Liver (tissue), 8 donors: ENCODE measurements at regions not wholly inside any gene's neighbourhood (a gene's known extent, or its start where the extent isn't known, plus 50 kb on each side); places are given as distances from the start of the nearest gene placed in this dataset.

Experiments
- DNase-seq: peaks from one replicate; pipeline ENCODE4 v3.0.0-alpha.2; 2017; ENCODE audit warnings: low spot score
- H3K27ac ChIP-seq, 2 donors: one replicate each; pipeline ENCODE4 v1.7.0; 2013; ENCODE audit warnings: inconsistent platforms in 2 of 2, low read length in 2 of 2, control low read depth in 1 of 2, low read depth in 1 of 2, mild to moderate bottlenecking in 1 of 2
- H3K27me3 ChIP-seq, 4 donors: one replicate each; pipeline versions ENCODE4 v1.6.1 to v1.7.0; 2013; ENCODE audit warnings: low read length in 3 of 4, inconsistent platforms in 1 of 4, mild to moderate bottlenecking in 1 of 4, moderate library complexity in 1 of 4; ENCODE audit not compliant: control insufficient read depth in 4 of 4, insufficient read depth in 4 of 4
- H3K36me3 ChIP-seq, 4 donors: one replicate each; pipeline versions ENCODE4 v1.6.1 to v1.7.0; 2013; ENCODE audit warnings: low read length in 3 of 4, mild to moderate bottlenecking in 3 of 4, low read depth in 1 of 4, moderate library complexity in 1 of 4; ENCODE audit not compliant: control insufficient read depth in 4 of 4, insufficient read depth in 3 of 4
- H3K4me1 ChIP-seq, 4 donors: one replicate each; pipeline versions ENCODE4 v1.6.1 to v1.7.0; 2013; ENCODE audit warnings: low read length in 3 of 4, mild to moderate bottlenecking in 3 of 4, moderate library complexity in 1 of 4; ENCODE audit not compliant: control insufficient read depth in 4 of 4, insufficient read depth in 4 of 4
- H3K4me3 ChIP-seq, 3 donors: one replicate each; pipeline versions ENCODE4 v1.6.1 to v1.7.0; 2013; ENCODE audit warnings: low read length in 3 of 3, control low read depth in 1 of 3, low read depth in 1 of 3, mild to moderate bottlenecking in 1 of 3
- H3K9ac ChIP-seq, 2 donors: one replicate each; pipeline ENCODE4 v1.7.0; 2013; ENCODE audit warnings: low read length in 2 of 2, mild to moderate bottlenecking in 2 of 2, moderate library complexity in 2 of 2, control low read depth in 1 of 2, low read depth in 1 of 2
- H3K9me3 ChIP-seq, 4 donors: one replicate each; pipeline versions ENCODE4 v1.6.1 to v1.7.0; 2013; ENCODE audit warnings: low read length in 3 of 4; ENCODE audit not compliant: control insufficient read depth in 4 of 4
- ATF3 ChIP-seq: IDR thresholded peaks from 2 replicates; pipeline ENCODE4 v1.6.1; 2016; ENCODE audit warnings: antibody characterized with exemption
- FOXA2 ChIP-seq: IDR thresholded peaks from 2 replicates; pipeline ENCODE4 v1.6.1; 2016; ENCODE audit warnings: antibody characterized with exemption
- GABPA ChIP-seq, 2 donors: IDR thresholded peaks in 1 of 2; conservative IDR thresholded peaks in 1 of 2; 2 replicates each; pipeline ENCODE4 v1.6.1; 2016; ENCODE audit warnings: antibody characterized with exemption in 2 of 2, mild to moderate bottlenecking in 1 of 2, moderate library complexity in 1 of 2
- JUND ChIP-seq, 2 donors: IDR thresholded peaks; 2 replicates each; pipeline ENCODE4 v1.6.1; 2016; ENCODE audit warnings: antibody characterized with exemption in 2 of 2
- NR2F2 ChIP-seq: IDR thresholded peaks from 2 replicates; pipeline ENCODE4 v1.6.1; 2016; ENCODE audit warnings: antibody characterized with exemption
- RAD21 ChIP-seq, 2 donors: IDR thresholded peaks; 2 replicates each; pipeline ENCODE4 v1.6.1; 2016; ENCODE audit warnings: antibody characterized with exemption in 2 of 2, mild to moderate bottlenecking in 2 of 2
- REST ChIP-seq: IDR thresholded peaks from 2 replicates; pipeline ENCODE4 v1.6.1; 2016; ENCODE audit warnings: antibody characterized with exemption, mild to moderate bottlenecking
- RXRA ChIP-seq, 2 donors: IDR thresholded peaks; 2 replicates each; pipeline ENCODE4 v1.6.1; 2017 to 2018; ENCODE audit warnings: antibody characterized with exemption in 2 of 2, mild to moderate bottlenecking in 1 of 2
- SP1 ChIP-seq: IDR thresholded peaks from 2 replicates; pipeline ENCODE4 v1.6.1; 2018; ENCODE audit warnings: antibody characterized with exemption, mild to moderate bottlenecking
- TAF1 ChIP-seq: conservative IDR thresholded peaks from 2 replicates; pipeline ENCODE4 v1.6.1; 2016; ENCODE audit warnings: antibody characterized with exemption, mild to moderate bottlenecking
- ZBTB33 ChIP-seq: IDR thresholded peaks from 2 replicates; pipeline ENCODE4 v1.6.1; 2016; ENCODE audit warnings: antibody characterized with exemption
- WGBS: extraction: QIAGEN DNeasy Blood & Tissue Kit; methylation state at CpG from one replicate; pipeline ENCODE4 v1.1.7; 2013; 5-methylcytosine and 5-hydroxymethylcytosine counted together
- TF ChIP-seq, protein P1 (sequence below): IDR thresholded peaks from 2 replicates; pipeline ENCODE4 v1.6.1; 2016; ENCODE audit warnings: antibody characterized with exemption
- TF ChIP-seq, protein P2 (sequence below): fragments of 150-350 bp; IDR thresholded peaks from 2 replicates; pipeline ENCODE4 v1.5.1; 2017; ENCODE audit warnings: improper control_type of control experiment, low read depth, low read length; ENCODE audit not compliant: missing input control
- donor health status: healthy.
- donor health status: healthy.
- donor health status: healthy.
- donor health status: healthy.
- donor health status: healthy.

DNA sequence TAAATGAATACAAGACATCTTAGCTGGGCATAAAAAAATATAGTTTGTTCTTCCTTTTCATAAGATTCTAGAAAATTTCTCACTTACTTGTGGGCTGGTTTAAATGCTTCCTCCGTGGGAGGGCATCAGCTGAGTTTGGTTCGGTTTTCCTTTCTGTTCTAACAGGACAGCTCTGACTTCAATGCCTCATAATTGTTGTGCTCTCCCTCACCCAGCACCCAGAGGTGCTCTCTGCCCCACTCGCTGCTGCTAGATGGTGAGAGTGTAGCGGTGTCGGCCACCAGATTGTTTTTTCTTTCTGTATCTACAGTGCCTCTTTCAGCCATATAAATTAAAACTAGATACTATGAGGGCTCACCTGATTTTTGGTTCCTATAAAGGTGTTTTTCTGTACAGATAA, 407.2 kb upstream of the CDH7 start:
- H3K4me3 ChIP-seq = no peak overlapping the region
- H3K27ac ChIP-seq = no peak overlapping the region
- 83% methylated on average over 5 of the region's 5 CpGs for WGBS
- no peaks in the 10 kb centered on the region for H3K27me3 ChIP-seq
- no peaks in the 10 kb centered on the region for H3K36me3 ChIP-seq
- no peaks in the 10 kb centered on the region for H3K4me1 ChIP-seq
- TF ChIP-seq GABPA (IDR thresholded peaks at IDR 0.05 in 1 of 2, conservative IDR thresholded peaks at IDR 0.05 in 1 of 2) (no peak), RAD21 (IDR thresholded peaks at IDR 0.05) (no peak), NR2F2 (no peak)
- no peak for DNase-seq
- peaks cover 0 to 3% (median 0%) of the 10 kb centered on the region in 4 donors for H3K9me3 ChIP-seq
- H3K9ac ChIP-seq = no peak overlapping the region

DNA sequence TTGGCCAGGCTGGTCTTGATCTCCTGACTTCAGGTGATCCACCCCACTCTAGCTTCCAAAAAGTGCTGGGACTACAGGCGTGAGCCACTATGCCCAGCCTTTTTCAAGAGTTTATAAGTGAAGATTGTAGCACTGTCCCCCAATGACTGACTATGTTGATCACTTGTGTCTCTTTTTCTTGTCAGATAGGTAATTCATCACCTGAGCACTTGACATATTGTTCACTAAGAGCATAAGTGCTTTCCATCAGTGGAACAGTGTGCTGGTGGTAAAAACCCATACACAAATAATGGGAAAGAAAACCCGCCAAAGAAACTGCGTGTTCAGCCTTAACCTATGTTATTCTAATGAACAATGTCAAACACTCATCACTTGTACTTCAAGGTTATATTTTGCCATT, 414.4 kb upstream of the CDH7 start:
- WGBS = 81% methylated on average over 3 of the region's 3 CpGs
- no peaks in the 10 kb centered on the region for H3K4me1 ChIP-seq
- no peaks in the 10 kb centered on the region for H3K27me3 ChIP-seq
- DNase-seq = no peak
- H3K9me3 ChIP-seq = no peaks in the 10 kb centered on the region
- H3K27ac ChIP-seq = no peak overlapping the region
- H3K36me3 ChIP-seq = no peaks in the 10 kb centered on the region
- H3K4me3 ChIP-seq = no peak overlapping the region
- TF ChIP-seq, protein P1, sequence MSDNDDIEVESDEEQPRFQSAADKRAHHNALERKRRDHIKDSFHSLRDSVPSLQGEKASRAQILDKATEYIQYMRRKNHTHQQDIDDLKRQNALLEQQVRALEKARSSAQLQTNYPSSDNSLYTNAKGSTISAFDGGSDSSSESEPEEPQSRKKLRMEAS = no peak
- TF ChIP-seq NR2F2 (no peak), ATF3 (no peak), GABPA (IDR thresholded peaks at IDR 0.05 in 1 of 2, conservative IDR thresholded peaks at IDR 0.05 in 1 of 2) (no peak), ZBTB33 (no peak), RXRA (IDR thresholded peaks at IDR 0.05) (no peak), FOXA2 (no peak), TAF1 (no peak)
- TF ChIP-seq, protein P2, sequence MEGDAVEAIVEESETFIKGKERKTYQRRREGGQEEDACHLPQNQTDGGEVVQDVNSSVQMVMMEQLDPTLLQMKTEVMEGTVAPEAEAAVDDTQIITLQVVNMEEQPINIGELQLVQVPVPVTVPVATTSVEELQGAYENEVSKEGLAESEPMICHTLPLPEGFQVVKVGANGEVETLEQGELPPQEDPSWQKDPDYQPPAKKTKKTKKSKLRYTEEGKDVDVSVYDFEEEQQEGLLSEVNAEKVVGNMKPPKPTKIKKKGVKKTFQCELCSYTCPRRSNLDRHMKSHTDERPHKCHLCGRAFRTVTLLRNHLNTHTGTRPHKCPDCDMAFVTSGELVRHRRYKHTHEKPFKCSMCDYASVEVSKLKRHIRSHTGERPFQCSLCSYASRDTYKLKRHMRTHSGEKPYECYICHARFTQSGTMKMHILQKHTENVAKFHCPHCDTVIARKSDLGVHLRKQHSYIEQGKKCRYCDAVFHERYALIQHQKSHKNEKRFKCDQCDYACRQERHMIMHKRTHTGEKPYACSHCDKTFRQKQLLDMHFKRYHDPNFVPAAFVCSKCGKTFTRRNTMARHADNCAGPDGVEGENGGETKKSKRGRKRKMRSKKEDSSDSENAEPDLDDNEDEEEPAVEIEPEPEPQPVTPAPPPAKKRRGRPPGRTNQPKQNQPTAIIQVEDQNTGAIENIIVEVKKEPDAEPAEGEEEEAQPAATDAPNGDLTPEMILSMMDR = no peak
- H3K9ac ChIP-seq = no peak overlapping the region

DNA sequence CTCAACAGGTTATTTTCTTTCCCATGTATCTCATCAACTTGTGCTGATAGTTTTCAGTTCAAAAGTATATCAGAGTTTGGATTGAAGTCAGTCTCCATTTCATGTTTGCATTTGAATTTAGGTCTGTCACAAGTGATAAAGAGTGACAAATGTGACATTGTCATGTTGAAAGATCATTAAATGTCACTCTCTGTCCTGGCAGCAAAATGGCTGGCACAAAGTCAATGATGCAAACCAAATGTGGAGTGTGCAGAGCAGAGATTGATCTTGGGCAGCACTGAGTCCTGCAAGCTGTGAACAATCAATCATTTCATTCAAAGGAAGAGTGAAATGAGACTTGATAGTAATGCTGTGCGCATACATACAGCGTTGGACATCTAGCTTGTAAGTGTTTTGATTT, 421.8 kb upstream of the CDH7 start:
- Histone ChIP-seq H3K27ac (no peak overlapping the region), H3K27me3 (no peaks in the 10 kb centered on the region), H3K9me3 (no peaks in the 10 kb centered on the region), H3K36me3 (no peaks in the 10 kb centered on the region), H3K4me1 (no peaks in the 10 kb centered on the region), H3K9ac (no peak overlapping the region), H3K4me3 (no peak overlapping the region)
- DNase-seq = no peak
- no peak for TF ChIP-seq SP1
- TF ChIP-seq JUND (IDR thresholded peaks at IDR 0.05) = no peak
- no peak for TF ChIP-seq TAF1
- TF ChIP-seq REST = no peak
- 88% methylated on average over 2 of the region's 2 CpGs for WGBS
